EL (cell line): ENCODE measurements at regions not wholly inside any gene's neighbourhood (a gene's known extent, or its start where the extent isn't known, plus 50 kb on each side); places are given as distances from the start of the nearest gene placed in this dataset.
"Not testable (repeated sequence)": the region's sequence is repeated elsewhere in the genome, so short reads cannot be mapped to it uniquely, and the experiment has no call there.

Experiments used
- DNase-seq: peaks from one replicate; pipeline ENCODE4 v3.0.0-alpha.2; 2016

- no peak for DNase-seq
Measured at GRCh38 chr4:133592106-133592505, 443.0 kb downstream of the PCDH10 start.

GRCh38 chr4:133588306-133588705 lies 439.2 kb downstream of the PCDH10 start:
- DNase-seq: no peak

GRCh38 chr4:133585323-133585722 lies 436.2 kb downstream of the PCDH10 start:
- DNase-seq: no peak

GRCh38 chr4:133584714-133585113 lies 435.6 kb downstream of the PCDH10 start:
- no peak for DNase-seq

DNA sequence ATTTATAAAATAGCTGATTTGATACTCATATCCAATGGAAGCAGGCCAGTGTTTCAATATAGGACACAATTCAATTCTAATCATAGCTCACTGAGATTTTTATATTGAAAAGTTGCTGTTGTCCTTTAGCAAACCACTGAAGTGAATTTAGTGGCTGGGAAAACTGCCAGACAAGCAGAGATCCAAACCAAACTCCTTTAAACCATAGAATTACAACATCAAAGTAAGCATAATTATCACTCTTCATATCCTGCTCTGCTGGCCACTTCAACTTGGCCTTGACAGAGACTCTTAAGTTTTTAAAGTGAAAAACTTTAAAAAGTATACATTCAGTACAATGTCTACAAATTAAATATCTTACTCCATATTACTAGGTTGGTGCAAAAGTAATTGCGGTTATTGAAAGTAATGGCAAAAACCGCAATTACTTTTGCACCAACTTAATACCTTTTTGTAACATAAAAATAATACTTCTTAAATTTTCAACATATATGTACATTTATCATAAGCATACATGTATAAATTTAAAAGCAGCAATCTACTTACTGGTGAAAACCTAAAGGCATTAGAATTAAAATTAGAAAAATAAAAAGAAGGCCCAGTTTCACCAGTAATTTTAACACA lies 433.0 kb downstream of the PCDH10 start:
- no peak for DNase-seq

GRCh38 chr4:133574248-133574647 lies 425.2 kb downstream of the PCDH10 start:
- no peak for DNase-seq

DNA sequence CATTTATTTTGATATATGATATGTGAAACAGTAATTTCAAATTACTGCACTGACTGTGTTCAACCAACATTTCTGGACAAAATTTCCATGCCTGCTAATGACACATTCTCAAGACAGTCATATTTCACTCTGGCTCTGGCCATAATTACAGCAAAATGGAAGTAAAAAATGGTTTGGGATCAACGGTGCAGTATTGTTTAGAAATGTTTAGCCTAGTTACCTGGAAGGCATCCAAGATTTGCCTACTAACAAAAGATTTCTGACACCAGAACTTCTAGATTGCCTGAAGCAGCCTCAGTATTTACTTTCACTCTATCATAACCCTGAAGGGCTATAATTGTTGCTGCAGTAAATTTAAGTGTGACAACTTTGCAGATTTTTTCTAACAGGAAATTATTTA lies 416.3 kb downstream of the PCDH10 start:
- peak; percentile 60 for DNase-seq

DNA sequence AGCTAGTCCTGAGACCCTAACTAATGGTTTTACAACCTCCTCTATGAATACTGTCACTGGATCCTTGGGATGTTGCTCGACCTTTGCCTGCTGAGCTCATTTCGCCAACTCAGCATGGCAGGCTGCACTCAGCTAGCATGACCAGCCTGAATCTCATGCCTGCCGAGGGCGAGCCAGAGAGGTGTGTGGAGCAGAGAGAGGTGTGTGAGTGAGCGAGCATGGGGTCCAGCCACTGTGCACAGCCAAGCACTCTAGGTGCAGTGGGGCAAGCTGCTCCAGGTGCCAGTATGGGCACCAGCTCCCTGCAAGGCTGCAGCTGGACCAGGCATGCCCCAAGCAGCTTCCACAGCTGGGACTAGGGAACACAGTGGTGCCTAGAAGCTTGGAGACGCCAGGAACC lies 410.9 kb downstream of the PCDH10 start:
- DNase-seq: no peak

- peak; percentile 29 for DNase-seq
Measured at GRCh38 chr4:133555671-133556070, 406.6 kb downstream of the PCDH10 start.

GRCh38 chr4:133550436-133550835 lies 401.3 kb downstream of the PCDH10 start:
- DNase-seq: no peak

DNA sequence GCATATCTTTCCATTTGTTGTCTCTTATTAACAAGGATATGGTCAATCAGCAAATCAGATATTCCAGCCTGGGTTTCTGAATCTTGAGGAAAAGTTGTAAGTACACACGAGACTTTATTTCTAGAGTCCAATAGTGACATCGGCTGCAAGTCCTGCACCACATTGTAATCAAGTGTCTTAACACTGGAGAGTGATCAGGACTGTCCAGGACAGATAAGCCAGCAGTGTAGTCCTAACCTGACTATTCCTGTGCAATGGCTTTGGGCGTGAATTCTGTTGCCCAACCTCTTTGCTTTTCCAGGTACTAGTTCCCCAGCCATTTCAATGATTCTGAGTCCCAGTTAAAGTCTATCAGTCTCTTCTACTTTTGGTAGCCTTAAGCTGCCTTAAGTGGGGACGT lies 395.0 kb downstream of the PCDH10 start:
- no peak for DNase-seq

DNA sequence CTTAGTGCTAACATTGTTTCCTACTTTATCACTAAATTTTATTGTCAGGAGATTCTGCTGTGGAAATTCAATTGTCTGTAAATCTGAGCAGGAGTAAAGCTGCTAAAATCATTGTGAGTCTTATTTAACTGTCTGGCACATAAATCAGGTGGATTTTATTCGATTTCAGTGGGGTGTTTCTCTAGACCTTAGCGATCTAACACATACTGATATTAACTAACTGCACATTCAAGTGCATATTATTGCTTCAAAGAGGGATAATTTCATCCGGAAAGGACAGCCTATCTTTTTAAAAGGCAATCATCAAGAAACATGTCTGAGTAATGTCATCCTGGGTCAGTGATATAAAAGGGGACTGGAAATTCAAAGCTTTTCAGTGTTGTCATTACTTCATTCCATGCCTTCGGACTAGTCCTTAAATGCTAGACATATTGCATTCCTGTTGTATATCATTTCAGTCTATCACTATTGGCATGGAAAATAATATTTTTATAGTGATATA lies 388.7 kb downstream of the PCDH10 start:
- DNase-seq: no peak

DNA sequence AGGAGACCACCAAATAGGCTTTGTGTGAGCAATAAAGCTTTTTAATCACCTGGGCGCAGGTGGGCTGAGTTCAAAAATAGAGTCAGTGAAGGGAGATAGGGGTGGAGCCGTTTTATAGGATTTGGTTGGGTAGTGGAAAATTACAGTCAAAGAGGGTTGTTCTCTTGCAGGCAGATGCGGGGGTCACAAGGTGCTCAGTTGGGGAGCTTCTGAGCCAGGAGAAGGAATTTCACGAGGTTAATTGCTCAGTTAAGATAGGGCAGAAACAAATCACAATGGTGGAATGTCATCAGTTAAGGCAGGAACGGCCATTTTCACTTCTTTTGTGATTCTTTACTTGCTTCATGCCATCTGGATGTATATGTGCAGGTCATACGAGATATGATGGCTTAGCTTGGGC lies 385.1 kb downstream of the PCDH10 start:
- not testable (repeated sequence) for DNase-seq

DNA sequence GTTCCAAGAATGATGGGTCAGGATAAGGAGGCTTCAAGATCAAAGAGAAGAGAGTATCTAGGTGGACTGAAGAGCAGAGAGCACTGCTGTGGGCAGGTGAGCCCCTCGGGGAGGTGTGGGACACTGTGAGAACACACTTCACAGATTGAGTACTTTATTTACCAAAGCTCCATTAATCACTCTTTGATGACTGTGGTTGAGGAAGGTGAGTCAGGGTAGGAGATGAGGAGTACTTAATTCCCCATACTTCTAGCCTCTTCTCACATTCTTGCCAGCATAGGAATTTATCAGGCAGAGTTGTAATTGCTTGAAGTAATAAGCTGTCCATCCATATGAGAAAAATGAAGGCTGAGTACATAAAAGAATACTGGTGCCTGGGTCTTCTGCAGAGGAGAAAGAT lies 375.3 kb downstream of the PCDH10 start:
- no peak for DNase-seq

- peak; percentile 34 for DNase-seq
Measured at GRCh38 chr4:133513901-133514300, 364.8 kb downstream of the PCDH10 start.

DNA sequence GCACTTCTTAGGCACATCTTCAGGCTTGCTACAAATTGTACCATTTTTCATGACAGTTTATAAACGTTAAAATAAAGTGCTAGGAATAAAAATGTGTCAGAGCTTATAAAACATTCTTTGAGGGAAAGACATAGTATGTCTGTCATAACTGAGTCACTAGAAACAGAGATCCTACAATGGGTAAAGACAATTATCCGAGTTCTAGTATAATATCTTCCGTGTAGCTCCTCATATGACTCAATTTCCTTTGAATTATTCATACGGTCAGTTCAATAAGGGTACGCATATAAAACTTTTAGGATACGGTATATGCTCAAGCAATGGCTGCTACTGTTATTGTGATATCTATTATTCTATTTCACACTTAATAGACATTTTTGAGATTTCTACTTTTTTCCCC lies 349.1 kb downstream of the PCDH10 start:
- DNase-seq: peak; percentile 27

GRCh38 chr4:133493776-133494175 lies 344.7 kb downstream of the PCDH10 start:
- no peak for DNase-seq

DNA sequence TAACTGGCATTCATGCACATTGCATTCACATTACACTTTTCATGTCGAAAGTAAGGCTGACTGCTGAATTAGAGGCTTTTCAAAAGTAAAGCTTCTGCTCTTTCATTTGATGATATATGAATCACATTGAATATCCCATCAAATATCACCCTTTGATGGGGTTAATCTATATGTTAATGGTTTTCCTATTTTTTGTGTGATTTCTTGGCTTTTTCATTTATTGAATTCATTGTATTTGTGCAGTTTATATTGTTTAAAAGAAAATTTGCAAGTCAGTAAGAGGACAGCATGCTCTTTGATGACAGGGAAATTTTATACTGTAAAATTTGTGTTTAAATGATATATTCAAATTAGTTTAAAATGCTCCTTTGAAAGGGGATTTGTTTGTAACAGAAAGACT lies 344.1 kb downstream of the PCDH10 start:
- DNase-seq: no peak

DNA sequence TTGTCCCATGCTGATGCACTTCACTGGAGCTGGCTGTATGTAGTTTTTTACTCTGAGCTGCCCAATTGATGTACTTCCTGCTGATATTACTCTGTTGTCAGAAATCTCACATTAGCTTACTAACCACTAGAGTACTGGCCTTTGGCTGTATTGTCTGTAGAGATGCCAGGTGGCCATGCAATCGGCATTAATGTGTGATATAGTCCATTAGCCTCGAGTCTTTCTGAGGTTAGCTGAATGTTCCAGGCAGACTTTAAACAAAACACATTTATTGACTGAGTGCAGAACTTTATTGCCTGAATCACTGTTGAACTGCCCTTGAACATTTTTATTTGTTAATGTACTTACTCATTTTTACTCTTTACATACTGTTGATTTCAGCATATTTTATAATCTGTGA lies 335.2 kb downstream of the PCDH10 start:
- no peak for DNase-seq

GRCh38 chr4:133483600-133484246 lies 334.6 kb downstream of the PCDH10 start:
- DNase-seq: peak; percentile 42

DNA sequence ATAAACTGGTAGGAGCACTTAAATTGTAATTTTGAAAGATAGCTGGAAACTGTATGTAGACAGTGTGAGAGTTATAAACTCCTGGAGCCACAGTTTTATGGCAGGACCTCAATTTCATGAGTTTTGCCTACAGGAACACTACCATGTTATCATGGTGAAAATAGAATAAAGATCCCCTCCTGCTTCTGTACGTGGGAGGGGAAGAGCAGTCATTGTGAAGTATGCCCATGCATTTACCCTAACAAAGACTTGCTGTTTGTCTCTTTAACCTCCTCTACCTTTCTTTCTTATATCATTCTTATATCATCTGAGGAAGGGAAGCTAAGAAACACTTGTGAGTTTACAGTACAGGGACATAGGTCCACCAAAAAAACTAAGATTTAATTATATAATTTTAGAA lies 327.0 kb downstream of the PCDH10 start:
- no peak for DNase-seq

GRCh38 chr4:133474501-133474900 lies 325.4 kb downstream of the PCDH10 start:
- no peak for DNase-seq

DNA sequence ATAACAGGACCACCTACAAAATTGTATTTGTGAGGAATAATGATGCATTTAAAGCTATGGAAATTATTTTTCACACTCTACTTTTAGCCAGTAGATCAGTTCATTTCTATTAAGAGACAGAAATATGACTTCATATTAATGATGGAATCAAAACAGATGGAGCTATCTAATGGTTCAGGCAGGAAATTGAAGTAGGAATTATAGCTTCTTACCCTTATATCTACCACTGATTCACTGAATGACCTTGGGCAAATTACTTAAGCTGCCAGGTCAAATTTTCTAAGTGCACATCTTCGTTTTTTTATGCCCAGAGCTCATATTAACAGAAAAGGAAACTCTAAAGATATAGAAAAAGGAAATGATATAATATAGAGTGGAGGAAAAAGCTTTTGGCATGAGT lies 323.1 kb downstream of the PCDH10 start:
- DNase-seq: no peak

DNA sequence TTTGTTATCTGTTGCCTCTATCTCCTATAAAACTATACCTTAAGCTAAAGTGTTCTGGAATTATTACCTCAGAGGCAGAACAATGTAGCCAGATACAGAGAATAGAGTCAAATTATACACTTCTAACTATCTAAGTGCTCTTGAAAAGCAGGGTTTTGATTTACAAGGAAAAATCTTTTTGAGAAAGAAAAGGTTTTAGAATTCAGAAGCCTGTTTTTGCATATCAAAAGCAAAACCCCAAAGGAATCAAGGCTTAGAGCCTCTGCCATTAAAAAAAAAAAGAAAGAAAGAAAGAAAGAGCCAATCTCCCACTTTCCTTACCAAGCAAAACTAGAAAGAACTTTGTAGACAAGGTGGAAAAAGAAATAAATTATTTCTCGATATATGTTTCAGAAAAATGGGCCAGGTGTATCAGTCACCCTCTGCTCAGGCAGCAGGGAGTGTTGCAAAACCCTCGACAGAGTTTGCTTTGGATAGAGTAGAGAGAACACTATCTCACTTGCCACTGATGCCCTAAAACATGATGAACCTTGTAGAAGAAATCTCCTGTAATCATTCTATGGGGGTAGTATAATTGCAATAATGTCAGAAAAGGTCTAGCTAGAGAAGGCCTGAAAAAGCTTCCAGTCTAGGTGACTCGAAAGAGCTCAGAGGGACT lies 318.3 kb downstream of the PCDH10 start:
- no peak for DNase-seq
